22Rv1 (cell line): ENCODE measurements at regions not wholly inside any gene's neighbourhood (a gene's known extent, or its start where the extent isn't known, plus 50 kb on each side); places are given as distances from the start of the nearest gene placed in this dataset.

ENCODE experiments used
- CTCF ChIP-seq: fragments of 450-650 bp; IDR thresholded peaks from 2 replicates; pipeline ENCODE4 v1.5.1; 2017; ENCODE audit warnings: mild to moderate bottlenecking
- ZFX ChIP-seq: fragments of 450-650 bp; IDR thresholded peaks from 2 replicates; pipeline ENCODE4 v1.6.1; 2017; ENCODE audit warnings: antibody characterized with exemption, borderline replicate concordance

- no peak for TF ChIP-seq CTCF
- no peak for TF ChIP-seq ZFX
These were observed 579.4 kb upstream of the FAM98A start for GRCh38 chr2:34178482-34178881.
